GM19240 (cell line): ENCODE measurements at regions not wholly inside any gene's neighbourhood (a gene's known extent, or its start where the extent isn't known, plus 50 kb on each side); places are given as distances from the start of the nearest gene placed in this dataset.

ENCODE experiments used
- DNase-seq: peaks from one replicate; pipeline ENCODE4 v3.0.0; 2011; ENCODE audit warnings: low spot score; ENCODE audit not compliant: insufficient read length

- DNase-seq: no peak
Measured at GRCh38 chr12:61384511-61384910, 875.7 kb upstream of the USP15 start.

- DNase-seq: no peak
Measured at GRCh38 chr12:61385771-61386170, 874.4 kb upstream of the USP15 start.

- no peak for DNase-seq
Measured at GRCh38 chr12:61397668-61398067, 862.5 kb upstream of the USP15 start.

GRCh38 chr12:61412201-61412600, 848.0 kb upstream of the USP15 start:
- DNase-seq: no peak

GRCh38 chr12:61414470-61414869, 845.7 kb upstream of the USP15 start:
- DNase-seq: no peak

- no peak for DNase-seq
Measured at GRCh38 chr12:61422786-61423185, 837.4 kb upstream of the USP15 start.

- DNase-seq: no peak
Measured at GRCh38 chr12:61452076-61452475, 808.1 kb upstream of the USP15 start.

GRCh38 chr12:61487728-61488127, 772.5 kb upstream of the USP15 start:
- no peak for DNase-seq

GRCh38 chr12:61490526-61491498, 769.4 kb upstream of the USP15 start:
- no peak for DNase-seq

GRCh38 chr12:61502179-61502578, 758.0 kb upstream of the USP15 start:
- DNase-seq: no peak

GRCh38 chr12:61504396-61505080, 755.7 kb upstream of the USP15 start:
- DNase-seq: no peak

GRCh38 chr12:61513499-61513898, 746.7 kb upstream of the USP15 start:
- no peak for DNase-seq

- no peak for DNase-seq
Measured at GRCh38 chr12:61514016-61514415, 746.2 kb upstream of the USP15 start.

GRCh38 chr12:61521258-61521657, 738.9 kb upstream of the USP15 start:
- no peak for DNase-seq

- DNase-seq: no peak
Measured at GRCh38 chr12:61523276-61523992, 736.8 kb upstream of the USP15 start.

- no peak for DNase-seq
Measured at GRCh38 chr12:61524851-61525250, 735.4 kb upstream of the USP15 start.

GRCh38 chr12:61525331-61525730, 734.9 kb upstream of the USP15 start:
- no peak for DNase-seq

GRCh38 chr12:61530456-61530855, 729.7 kb upstream of the USP15 start:
- no peak for DNase-seq

- no peak for DNase-seq
Measured at GRCh38 chr12:61531195-61531594, 729.0 kb upstream of the USP15 start.

- no peak for DNase-seq
Measured at GRCh38 chr12:61536117-61536516, 724.1 kb upstream of the USP15 start.

GRCh38 chr12:61536525-61536924, 723.7 kb upstream of the USP15 start:
- DNase-seq: no peak

- no peak for DNase-seq
Measured at GRCh38 chr12:61538951-61539350, 721.3 kb upstream of the USP15 start.
